ENCODE measurements at regions not wholly inside any gene's neighbourhood (a gene's known extent, or its start where the extent isn't known, plus 50 kb on each side); places are given as distances from the start of the nearest gene placed in this dataset.

DNA sequence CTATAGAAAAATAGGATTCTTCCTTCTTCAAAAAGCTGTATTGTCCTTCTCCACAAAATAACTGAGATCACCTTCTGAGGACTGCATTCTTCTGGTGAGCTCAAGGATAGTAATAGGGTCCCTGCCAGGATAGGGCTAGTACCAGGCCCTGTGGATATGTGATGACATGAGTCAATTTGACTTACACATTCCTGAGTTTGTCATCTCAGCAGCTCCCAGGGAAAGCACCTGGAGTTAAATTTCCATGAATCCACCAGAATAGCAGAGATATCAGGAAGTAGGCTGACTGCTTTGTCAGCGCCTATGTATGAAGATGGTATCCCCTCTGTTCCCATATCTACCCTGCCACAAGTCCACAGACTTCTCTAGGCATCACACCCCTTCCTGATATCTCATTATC lies 225.8 kb downstream of the PMP22 start:
- H3K36me3 Mint-ChIP-seq = no peaks in the 10 kb centered on the region
- Histone ChIP-seq H3K36me3 (ENCODE audit: control insufficient read depth in 2 of 2, extremely low read depth in 1 of 2, insufficient read depth in 1 of 2, low read length in 1 of 2) (no peaks in the 10 kb centered on the region), H3K9me3 (no peaks in the 10 kb centered on the region), H3K27ac (ENCODE audit: low read length) (no peak overlapping the region), H3K4me1 (ENCODE audit: control insufficient read depth in 1 of 2, extremely low read depth in 1 of 2, insufficient read depth in 2 of 2, low read length in 2 of 2) (no peaks in the 10 kb centered on the region), H3K27me3 (replicated peaks in 1 of 2; ENCODE audit: control insufficient read depth in 2 of 2, extremely low read depth in 1 of 2, insufficient read depth in 2 of 2, low read length in 1 of 2) (peaks cover 0 to 5% of the 10 kb centered on the region in 2 experiments), H3K4me3 (ENCODE audit: control insufficient read depth in 1 of 2, extremely low read depth in 1 of 2, low read length in 1 of 2) (no peak overlapping the region)
- no peak overlapping the region for H3K4me3 Mint-ChIP-seq
- H3K4me1 Mint-ChIP-seq = no peaks in the 10 kb centered on the region
- ChIA-PET POLR2A (no interaction called here), CTCF (no interaction called here)
- no peak for DNase-seq
- no peaks in the 10 kb centered on the region for H3K9me3 Mint-ChIP-seq
- no peak overlapping the region for H3K27ac Mint-ChIP-seq
- no peak for ATAC-seq (replicated peaks in 1 of 4)
- peaks cover 0 to 2% of the 10 kb centered on the region in 2 donors for H3K27me3 Mint-ChIP-seq
- no CpG with 5 or more reads among the region's 1 CpG for WGBS (ENCODE audit: insufficient coverage)

DNA sequence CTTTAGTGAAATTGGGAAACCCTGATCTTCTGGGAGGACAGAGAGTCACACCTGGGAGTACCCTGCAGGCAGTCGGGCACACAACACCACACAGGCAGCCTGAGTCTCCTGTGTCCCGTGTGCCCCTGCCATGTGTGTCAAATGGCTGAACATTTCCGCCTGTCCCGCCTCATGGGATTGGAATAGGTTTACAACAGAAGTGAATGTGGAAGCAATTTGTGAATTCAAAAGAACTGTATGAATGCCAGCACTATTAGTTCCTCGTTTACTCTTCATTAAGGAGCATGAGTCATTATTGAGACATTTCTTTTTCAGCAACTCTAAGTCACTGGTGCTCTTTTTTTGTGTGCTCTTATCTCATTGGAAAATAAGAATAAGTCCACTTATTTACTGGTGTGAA lies 226.5 kb downstream of the PMP22 start:
- H3K36me3 Mint-ChIP-seq = no peaks in the 10 kb centered on the region
- ATAC-seq (replicated peaks in 1 of 4) = no peak
- H3K4me3 Mint-ChIP-seq = no peak overlapping the region
- no peaks in the 10 kb centered on the region for H3K9me3 Mint-ChIP-seq
- ChIA-PET CTCF (no interaction called here), POLR2A (no interaction called here)
- no peaks in the 10 kb centered on the region for H3K27me3 Mint-ChIP-seq
- Histone ChIP-seq H3K4me3 (ENCODE audit: control insufficient read depth in 1 of 2, extremely low read depth in 1 of 2, low read length in 1 of 2) (no peak overlapping the region), H3K27me3 (replicated peaks in 1 of 2; ENCODE audit: control insufficient read depth in 2 of 2, extremely low read depth in 1 of 2, insufficient read depth in 2 of 2, low read length in 1 of 2) (peaks cover 0 to 5% of the 10 kb centered on the region in 2 experiments), H3K9me3 (no peaks in the 10 kb centered on the region), H3K4me1 (ENCODE audit: control insufficient read depth in 1 of 2, extremely low read depth in 1 of 2, insufficient read depth in 2 of 2, low read length in 2 of 2) (no peaks in the 10 kb centered on the region), H3K36me3 (ENCODE audit: control insufficient read depth in 2 of 2, extremely low read depth in 1 of 2, insufficient read depth in 1 of 2, low read length in 1 of 2) (no peaks in the 10 kb centered on the region), H3K27ac (ENCODE audit: low read length) (no peak overlapping the region)
- no peak for DNase-seq
- no peaks in the 10 kb centered on the region for H3K4me1 Mint-ChIP-seq
- H3K27ac Mint-ChIP-seq = no peak overlapping the region
- WGBS (ENCODE audit: insufficient coverage) = 80% methylated on average over 2 of the region's 5 CpGs

- Mint-ChIP-seq H3K9me3 (no peaks in the 10 kb centered on the region), H3K36me3 (no peaks in the 10 kb centered on the region), H3K4me3 (no peak overlapping the region), H3K4me1 (no peaks in the 10 kb centered on the region), H3K27ac (no peak overlapping the region), H3K27me3 (peaks cover 0 to 13% of the 10 kb centered on the region in 2 donors)
- Histone ChIP-seq H3K27ac (ENCODE audit: low read length) (no peak overlapping the region), H3K4me3 (ENCODE audit: control insufficient read depth in 1 of 2, extremely low read depth in 1 of 2, low read length in 1 of 2) (no peak overlapping the region), H3K27me3 (replicated peaks in 1 of 2; ENCODE audit: control insufficient read depth in 2 of 2, extremely low read depth in 1 of 2, insufficient read depth in 2 of 2, low read length in 1 of 2) (peaks cover 0 to 6% of the 10 kb centered on the region in 2 experiments), H3K4me1 (ENCODE audit: control insufficient read depth in 1 of 2, extremely low read depth in 1 of 2, insufficient read depth in 2 of 2, low read length in 2 of 2) (no peaks in the 10 kb centered on the region), H3K36me3 (ENCODE audit: control insufficient read depth in 2 of 2, extremely low read depth in 1 of 2, insufficient read depth in 1 of 2, low read length in 1 of 2) (no peaks in the 10 kb centered on the region), H3K9me3 (no peaks in the 10 kb centered on the region)
- DNase-seq (no peak), ATAC-seq (replicated peaks in 1 of 4) (no peak)
- POLR2A ChIA-PET = interaction anchor here in 1 of 2 donors (0.7 kb wide), 1 partner anchor 43 kb away, joined by 3 read pairs; no protein-coding TSS in a partner anchor
- CTCF ChIA-PET = no interaction called here
- no CpG with 5 or more reads among the region's 8 CpGs for WGBS (ENCODE audit: insufficient coverage)
These were observed 228.9 kb downstream of the PMP22 start for GRCh38 chr17:15036238-15036637.

DNA sequence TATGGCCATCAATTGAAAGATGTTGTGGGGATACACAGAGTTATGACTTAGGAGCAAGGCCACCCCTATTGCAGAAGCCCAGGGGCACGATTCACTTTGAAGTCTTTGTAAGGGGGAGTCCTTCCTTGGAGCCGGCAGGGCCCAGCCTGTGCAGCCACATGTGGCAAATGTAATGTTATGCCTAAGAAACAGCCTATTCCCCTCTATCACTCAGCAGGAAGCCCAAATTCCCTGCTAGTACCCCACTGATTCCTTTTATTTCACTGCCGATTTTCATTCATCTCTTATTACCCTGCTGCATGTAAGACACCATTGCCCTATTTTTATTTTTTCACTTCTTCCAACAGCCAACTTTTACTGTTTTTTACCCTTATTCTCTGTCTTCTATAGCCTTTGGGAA lies 233.2 kb downstream of the PMP22 start:
- no peak overlapping the region for H3K4me3 ChIP-seq (ENCODE audit: control insufficient read depth in 1 of 2, extremely low read depth in 1 of 2, low read length in 1 of 2)
- ChIA-PET POLR2A (no interaction called here), CTCF (no interaction called here)
- no peak overlapping the region for H3K27ac ChIP-seq (ENCODE audit: low read length)
- H3K36me3 ChIP-seq (ENCODE audit: control insufficient read depth in 2 of 2, extremely low read depth in 1 of 2, insufficient read depth in 1 of 2, low read length in 1 of 2) = no peaks in the 10 kb centered on the region
- ATAC-seq (replicated peaks in 1 of 4) (no peak), DNase-seq (no peak)
- no peaks in the 10 kb centered on the region for H3K9me3 ChIP-seq
- H3K9me3 Mint-ChIP-seq = no peaks in the 10 kb centered on the region
- peaks cover 0 to 8% of the 10 kb centered on the region in 2 experiments for H3K27me3 ChIP-seq (replicated peaks in 1 of 2; ENCODE audit: control insufficient read depth in 2 of 2, extremely low read depth in 1 of 2, insufficient read depth in 2 of 2, low read length in 1 of 2)
- H3K36me3 Mint-ChIP-seq = no peaks in the 10 kb centered on the region
- WGBS (ENCODE audit: insufficient coverage) = 77% methylated on average over 2 of the region's 3 CpGs
- H3K27ac Mint-ChIP-seq = no peak overlapping the region
- no peaks in the 10 kb centered on the region for H3K4me1 Mint-ChIP-seq
- H3K4me1 ChIP-seq (ENCODE audit: control insufficient read depth in 1 of 2, extremely low read depth in 1 of 2, insufficient read depth in 2 of 2, low read length in 2 of 2) = no peaks in the 10 kb centered on the region
- no peak overlapping the region for H3K4me3 Mint-ChIP-seq
- peaks cover 0 to 15% of the 10 kb centered on the region in 2 donors for H3K27me3 Mint-ChIP-seq

- POLR2A ChIA-PET = no interaction called here
- no peak for ATAC-seq (replicated peaks in 1 of 4)
These were observed 235.7 kb downstream of the PMP22 start for GRCh38 chr17:15029469-15029868.

DNA sequence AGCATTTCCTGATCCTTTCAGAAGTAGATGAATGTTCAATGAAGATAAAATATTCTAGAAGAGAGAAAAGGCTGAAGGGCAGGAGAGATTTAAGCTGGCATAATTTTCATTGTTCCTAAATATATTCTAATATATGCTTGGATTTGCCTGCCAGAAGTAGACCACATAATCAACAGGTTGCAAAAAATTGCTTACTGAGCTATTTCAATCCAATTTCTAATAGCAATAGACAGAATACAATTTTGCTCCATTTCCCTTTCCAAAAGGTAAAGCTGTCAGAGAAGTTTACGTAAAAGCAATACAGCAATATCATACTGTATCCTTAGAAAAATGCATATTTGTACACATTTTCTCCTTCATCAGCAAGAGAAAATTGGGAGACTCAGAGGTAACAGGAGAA lies 237.3 kb downstream of the PMP22 start:
- H3K9me3 ChIP-seq = no peaks in the 10 kb centered on the region
- POLR2A ChIA-PET = no interaction called here
- H3K4me1 ChIP-seq (ENCODE audit: control insufficient read depth in 1 of 2, extremely low read depth in 1 of 2, insufficient read depth in 2 of 2, low read length in 2 of 2) = no peaks in the 10 kb centered on the region
- no peak for DNase-seq
- no peaks in the 10 kb centered on the region for H3K36me3 Mint-ChIP-seq
- H3K27me3 Mint-ChIP-seq = peaks cover 5 to 17% of the 10 kb centered on the region in 2 donors
- H3K27me3 ChIP-seq (replicated peaks in 1 of 2; ENCODE audit: control insufficient read depth in 2 of 2, extremely low read depth in 1 of 2, insufficient read depth in 2 of 2, low read length in 1 of 2) = peaks cover 0 to 6% of the 10 kb centered on the region in 2 experiments
- no peaks in the 10 kb centered on the region for H3K36me3 ChIP-seq (ENCODE audit: control insufficient read depth in 2 of 2, extremely low read depth in 1 of 2, insufficient read depth in 1 of 2, low read length in 1 of 2)
- WGBS (ENCODE audit: insufficient coverage) = no CpG with 5 or more reads among the region's 1 CpG
- no peaks in the 10 kb centered on the region for H3K4me1 Mint-ChIP-seq
- no peak overlapping the region for H3K4me3 Mint-ChIP-seq
- no peak overlapping the region for H3K27ac ChIP-seq (ENCODE audit: low read length)
- ATAC-seq (replicated peaks in 1 of 4) = no peak
- CTCF ChIA-PET = no interaction called here
- no peaks in the 10 kb centered on the region for H3K9me3 Mint-ChIP-seq
- H3K27ac Mint-ChIP-seq = no peak overlapping the region
- no peak overlapping the region for H3K4me3 ChIP-seq (ENCODE audit: control insufficient read depth in 1 of 2, extremely low read depth in 1 of 2, low read length in 1 of 2)

More at GRCh38 chr17:15029469-15029868, 235.7 kb downstream of the PMP22 start:
- Mint-ChIP-seq H3K9me3 (no peaks in the 10 kb centered on the region), H3K27ac (no peak overlapping the region), H3K4me3 (no peak overlapping the region), H3K36me3 (no peaks in the 10 kb centered on the region), H3K4me1 (no peaks in the 10 kb centered on the region), H3K27me3 (peaks cover 5 to 21% of the 10 kb centered on the region in 2 donors)
- CTCF ChIA-PET = no interaction called here
- no peak for DNase-seq
- Histone ChIP-seq H3K36me3 (ENCODE audit: control insufficient read depth in 2 of 2, extremely low read depth in 1 of 2, insufficient read depth in 1 of 2, low read length in 1 of 2) (no peaks in the 10 kb centered on the region), H3K27ac (ENCODE audit: low read length) (no peak overlapping the region), H3K27me3 (replicated peaks in 1 of 2; ENCODE audit: control insufficient read depth in 2 of 2, extremely low read depth in 1 of 2, insufficient read depth in 2 of 2, low read length in 1 of 2) (peaks cover 0 to 6% of the 10 kb centered on the region in 2 experiments), H3K9me3 (no peaks in the 10 kb centered on the region), H3K4me3 (ENCODE audit: control insufficient read depth in 1 of 2, extremely low read depth in 1 of 2, low read length in 1 of 2) (no peak overlapping the region), H3K4me1 (ENCODE audit: control insufficient read depth in 1 of 2, extremely low read depth in 1 of 2, insufficient read depth in 2 of 2, low read length in 2 of 2) (no peaks in the 10 kb centered on the region)
- no CpG with 5 or more reads among the region's 1 CpG for WGBS (ENCODE audit: insufficient coverage)

GRCh38 chr17:15026088-15026487 lies 239.0 kb downstream of the PMP22 start:
- POLR2A ChIA-PET = no interaction called here
- H3K27ac ChIP-seq (ENCODE audit: low read length) = no peak overlapping the region

More at GRCh38 chr17:15026088-15026487, 239.0 kb downstream of the PMP22 start:
- no peak for DNase-seq
- ATAC-seq (replicated peaks in 1 of 4) = no peak
- Mint-ChIP-seq H3K36me3 (no peaks in the 10 kb centered on the region), H3K27ac (no peak overlapping the region), H3K4me1 (no peaks in the 10 kb centered on the region), H3K4me3 (no peak overlapping the region), H3K27me3 (peaks cover 5 to 8% of the 10 kb centered on the region in 2 donors), H3K9me3 (no peaks in the 10 kb centered on the region)
- no peaks in the 10 kb centered on the region for H3K36me3 ChIP-seq (ENCODE audit: control insufficient read depth in 2 of 2, extremely low read depth in 1 of 2, insufficient read depth in 1 of 2, low read length in 1 of 2)
- no CpG with 5 or more reads among the region's 2 CpGs for WGBS (ENCODE audit: insufficient coverage)
- no peaks in the 10 kb centered on the region for H3K9me3 ChIP-seq
- CTCF ChIA-PET = no interaction called here
- H3K27me3 ChIP-seq (replicated peaks in 1 of 2; ENCODE audit: control insufficient read depth in 2 of 2, extremely low read depth in 1 of 2, insufficient read depth in 2 of 2, low read length in 1 of 2) = peaks cover 0 to 3% of the 10 kb centered on the region in 2 experiments
- no peak overlapping the region for H3K4me3 ChIP-seq (ENCODE audit: control insufficient read depth in 1 of 2, extremely low read depth in 1 of 2, low read length in 1 of 2)
- H3K4me1 ChIP-seq (ENCODE audit: control insufficient read depth in 1 of 2, extremely low read depth in 1 of 2, insufficient read depth in 2 of 2, low read length in 2 of 2) = no peaks in the 10 kb centered on the region

All from T-cell (primary cell).